NCI-H345 treated with DMSO at 0.1 percent for 48 hours (cell line): ENCODE measurements at regions not wholly inside any gene's neighbourhood (a gene's known extent, or its start where the extent isn't known, plus 50 kb on each side); places are given as distances from the start of the nearest gene placed in this dataset.
A peak's percentile ranks its signal among the peaks of the same experiment; 100 is the strongest.

Experiments
- DNase-seq: peaks from one replicate; lab custom pipeline; 2025; ENCODE audit not compliant: unreplicated experiment; lab: John Stamatoyannopoulos, UW

GRCh38 chr1:106459418-106459817, 597.1 kb upstream of the PRMT6 start:
- no peak for DNase-seq

DNA sequence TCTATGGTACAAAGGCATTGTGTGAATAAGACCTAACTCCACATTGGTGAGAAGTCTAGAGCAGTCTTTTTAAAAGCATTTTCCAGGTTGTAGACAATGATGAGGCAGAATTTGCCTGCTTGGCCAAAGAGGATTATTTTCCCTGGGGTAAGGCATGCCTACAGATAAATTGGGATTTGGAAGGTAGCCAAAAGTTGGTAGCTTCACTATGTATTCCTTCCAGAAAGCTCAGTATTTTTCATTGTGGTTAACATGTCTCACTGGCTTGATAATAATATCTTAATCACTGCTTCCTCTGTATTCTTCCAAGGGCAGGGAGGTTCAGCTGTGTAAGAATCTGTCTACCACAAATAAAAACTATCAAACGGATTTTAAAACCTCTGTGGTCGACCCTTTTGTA, 590.8 kb upstream of the PRMT6 start:
- no peak for DNase-seq

DNA sequence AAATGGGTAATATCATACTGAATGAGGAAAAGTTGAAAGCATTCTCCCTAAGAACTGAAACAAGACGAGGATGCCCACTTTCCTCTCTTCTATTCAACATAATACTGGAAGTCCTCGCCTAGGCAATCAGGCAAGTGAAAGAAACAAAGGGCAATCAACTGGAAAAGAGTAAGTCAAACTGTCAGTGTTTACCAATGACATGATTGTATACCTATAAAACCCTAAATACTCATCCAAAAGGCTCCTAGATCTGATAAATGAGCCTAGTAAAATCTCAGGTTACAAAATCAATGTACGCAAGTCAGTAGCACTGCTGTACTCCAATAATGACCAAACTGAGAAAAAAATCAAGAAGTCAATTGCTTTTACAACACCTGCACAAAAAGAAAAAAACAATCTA, 575.8 kb upstream of the PRMT6 start:
- DNase-seq: no peak

- DNase-seq: no peak
These were observed 563.6 kb upstream of the PRMT6 start for GRCh38 chr1:106492880-106493279.

GRCh38 chr1:106494646-106495045, 561.8 kb upstream of the PRMT6 start:
- DNase-seq: no peak

- no peak for DNase-seq
These were observed 558.2 kb upstream of the PRMT6 start for GRCh38 chr1:106498238-106498637.

GRCh38 chr1:106502659-106503058, 553.8 kb upstream of the PRMT6 start:
- DNase-seq: no peak

GRCh38 chr1:106515375-106515774, 541.1 kb upstream of the PRMT6 start:
- peak; percentile 97 for DNase-seq

DNA sequence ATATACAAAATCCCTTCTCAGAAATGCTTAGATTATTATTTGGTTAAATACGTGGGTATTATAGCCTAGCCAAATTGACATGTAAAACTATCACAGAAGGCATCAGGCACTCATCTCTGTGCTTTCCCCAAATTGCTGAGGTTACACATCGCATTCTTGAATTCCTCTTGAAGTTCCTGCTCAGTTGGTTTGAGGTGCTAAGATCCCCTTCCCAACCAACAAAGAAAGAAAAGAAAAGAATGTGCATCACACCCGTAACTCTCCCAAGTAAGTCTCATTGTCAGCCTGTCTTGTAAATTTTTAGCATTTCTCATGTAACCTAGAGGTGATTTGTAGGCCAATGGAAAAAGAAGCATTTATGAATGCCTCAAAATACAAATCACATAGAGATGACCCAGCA, 539.2 kb upstream of the PRMT6 start:
- no peak for DNase-seq

- peak; percentile 75 for DNase-seq
These were observed 533.0 kb upstream of the PRMT6 start for GRCh38 chr1:106523497-106523896.

DNA sequence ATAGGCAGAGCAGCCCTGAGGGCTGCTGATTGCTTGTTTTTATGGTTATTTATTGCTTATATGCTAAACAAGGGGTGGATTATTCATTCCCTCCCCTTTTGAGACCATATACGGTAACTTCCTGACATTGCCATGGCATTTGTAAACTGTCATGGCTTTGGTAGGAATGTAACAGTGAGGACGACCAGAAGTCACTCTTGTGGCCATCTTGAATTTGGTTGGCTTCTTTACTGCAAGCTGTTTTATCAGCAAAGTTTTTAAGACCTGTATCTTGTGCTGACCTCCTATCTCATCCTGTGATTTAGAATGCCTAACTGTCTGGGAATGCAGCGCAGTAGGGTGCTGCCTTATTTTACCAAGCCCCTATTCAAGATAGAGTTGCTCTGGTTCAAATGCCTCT, 531.8 kb upstream of the PRMT6 start:
- no peak for DNase-seq

GRCh38 chr1:106526650-106527049, 529.8 kb upstream of the PRMT6 start:
- no peak for DNase-seq

GRCh38 chr1:106534612-106535011, 521.9 kb upstream of the PRMT6 start:
- DNase-seq: no peak

- no peak for DNase-seq
These were observed 519.7 kb upstream of the PRMT6 start for GRCh38 chr1:106536741-106537140.

DNA sequence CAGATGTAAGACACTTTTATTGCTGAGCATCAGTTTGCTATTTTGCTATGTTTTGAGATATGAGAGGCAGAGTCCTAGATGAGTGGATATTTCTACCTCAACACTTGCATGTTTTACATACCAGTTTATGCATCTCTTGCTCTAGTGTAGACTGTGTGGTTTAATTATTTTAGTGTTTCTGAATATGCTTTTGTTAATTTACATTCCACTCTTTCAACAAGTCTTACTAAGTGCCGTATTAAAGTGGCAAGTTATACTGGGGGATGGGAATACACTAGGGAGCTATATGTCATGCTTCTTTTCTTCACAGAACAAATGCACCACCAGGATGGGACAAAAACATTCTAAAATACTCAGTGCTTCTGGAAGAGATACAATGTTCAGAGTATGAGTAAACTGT, 507.7 kb upstream of the PRMT6 start:
- no peak for DNase-seq

- no peak for DNase-seq
These were observed 502.2 kb upstream of the PRMT6 start for GRCh38 chr1:106554294-106554693.

DNA sequence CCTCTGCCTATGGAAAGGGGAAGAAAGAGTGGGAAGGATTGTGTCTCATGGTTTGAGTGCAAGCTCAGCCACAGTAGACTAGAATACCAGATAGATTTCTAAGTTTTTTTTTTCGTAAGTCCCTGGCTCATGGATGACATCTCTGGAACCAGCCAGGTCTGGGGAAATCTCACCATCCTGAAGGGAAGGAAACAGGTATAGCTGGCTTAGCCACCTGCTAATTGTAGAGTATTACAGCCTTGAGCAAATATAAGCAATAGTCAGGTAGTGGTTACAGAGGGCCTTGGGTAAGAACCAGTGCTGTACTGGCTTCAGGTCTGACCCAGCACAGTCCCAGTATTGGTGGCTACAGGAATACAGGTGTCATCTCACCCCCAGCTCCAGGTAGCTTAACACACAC, 500.9 kb upstream of the PRMT6 start:
- DNase-seq: no peak

- no peak for DNase-seq
These were observed 492.3 kb upstream of the PRMT6 start for GRCh38 chr1:106564192-106564591.

GRCh38 chr1:106568201-106568974, 488.1 kb upstream of the PRMT6 start:
- DNase-seq: no peak

DNA sequence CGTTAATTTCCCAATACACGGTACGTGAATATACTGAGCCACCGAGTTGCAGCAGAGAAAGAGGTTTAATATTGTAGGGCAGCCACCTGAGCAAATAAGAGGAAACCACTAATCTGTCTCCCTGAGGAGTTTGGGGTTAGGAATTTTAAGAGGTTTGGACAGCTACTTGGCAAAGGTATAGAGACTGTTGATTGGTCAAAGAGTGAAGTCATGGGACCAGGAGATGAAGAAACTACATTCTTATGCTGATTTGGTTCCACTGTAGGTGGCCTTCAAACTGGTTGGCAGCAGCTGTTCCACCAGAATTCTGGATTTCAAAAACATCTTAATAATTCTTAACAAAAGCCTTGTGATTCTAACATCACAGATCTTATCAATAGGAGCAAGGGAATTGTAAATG, 485.4 kb upstream of the PRMT6 start:
- no peak for DNase-seq

- DNase-seq: no peak
These were observed 472.4 kb upstream of the PRMT6 start for GRCh38 chr1:106584107-106584506.

GRCh38 chr1:106584676-106585075, 471.8 kb upstream of the PRMT6 start:
- no peak for DNase-seq

DNA sequence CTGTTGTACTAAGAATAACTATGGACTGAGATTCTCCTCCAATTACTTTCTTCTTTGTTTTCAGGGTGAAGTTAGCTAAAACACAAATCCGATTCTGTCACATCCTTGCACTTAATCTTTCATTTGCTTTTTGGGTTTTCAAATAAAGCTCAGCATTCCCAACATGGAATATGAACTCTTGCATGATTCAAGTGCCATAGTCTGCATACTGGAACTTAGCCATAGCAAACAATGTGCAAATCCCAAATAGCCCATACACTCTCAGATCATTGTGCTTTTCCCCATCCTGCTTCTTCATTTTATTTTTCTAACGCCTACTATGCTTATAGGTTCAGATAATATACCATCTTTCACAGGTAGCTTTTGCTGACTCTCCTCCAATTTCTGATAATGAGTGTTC, 455.8 kb upstream of the PRMT6 start:
- DNase-seq: no peak
